ENCODE measurements at regions not wholly inside any gene's neighbourhood (a gene's known extent, or its start where the extent isn't known, plus 50 kb on each side); places are given as distances from the start of the nearest gene placed in this dataset.

DNA sequence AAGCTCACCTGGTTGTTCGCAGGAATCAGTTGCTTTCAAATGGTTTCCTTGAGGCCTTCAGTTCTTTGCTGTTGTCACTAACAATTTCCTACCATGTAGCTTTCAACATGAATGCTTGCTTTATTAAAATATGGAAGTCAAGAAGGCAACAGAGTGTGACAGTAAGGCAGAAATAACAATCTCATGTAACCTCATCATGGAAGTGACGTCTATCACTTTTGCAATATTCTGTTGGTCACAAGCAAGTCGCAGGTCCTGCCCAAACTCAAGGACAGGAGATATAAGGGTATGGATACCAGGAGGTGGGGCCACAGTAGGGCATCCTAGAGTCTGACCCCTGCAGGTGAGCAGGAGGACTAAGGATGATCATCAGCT is 296.8 kb upstream of the ZP4 start:
- no peak overlapping the region for H3K4me3 ChIP-seq
- no peaks in the 10 kb centered on the region for H3K36me3 ChIP-seq
- no peaks in the 10 kb centered on the region for H3K27me3 ChIP-seq
- ATAC-seq = no peak
- no peaks in the 10 kb centered on the region for H3K4me1 ChIP-seq
- TF ChIP-seq POLR2AphosphoS5 (IDR thresholded peaks at IDR 0.05) (no peak), EP300 (IDR thresholded peaks at IDR 0.05) (no peak), POLR2A (IDR thresholded peaks at IDR 0.05) (no peak)
- TF ChIP-seq, protein P1, sequence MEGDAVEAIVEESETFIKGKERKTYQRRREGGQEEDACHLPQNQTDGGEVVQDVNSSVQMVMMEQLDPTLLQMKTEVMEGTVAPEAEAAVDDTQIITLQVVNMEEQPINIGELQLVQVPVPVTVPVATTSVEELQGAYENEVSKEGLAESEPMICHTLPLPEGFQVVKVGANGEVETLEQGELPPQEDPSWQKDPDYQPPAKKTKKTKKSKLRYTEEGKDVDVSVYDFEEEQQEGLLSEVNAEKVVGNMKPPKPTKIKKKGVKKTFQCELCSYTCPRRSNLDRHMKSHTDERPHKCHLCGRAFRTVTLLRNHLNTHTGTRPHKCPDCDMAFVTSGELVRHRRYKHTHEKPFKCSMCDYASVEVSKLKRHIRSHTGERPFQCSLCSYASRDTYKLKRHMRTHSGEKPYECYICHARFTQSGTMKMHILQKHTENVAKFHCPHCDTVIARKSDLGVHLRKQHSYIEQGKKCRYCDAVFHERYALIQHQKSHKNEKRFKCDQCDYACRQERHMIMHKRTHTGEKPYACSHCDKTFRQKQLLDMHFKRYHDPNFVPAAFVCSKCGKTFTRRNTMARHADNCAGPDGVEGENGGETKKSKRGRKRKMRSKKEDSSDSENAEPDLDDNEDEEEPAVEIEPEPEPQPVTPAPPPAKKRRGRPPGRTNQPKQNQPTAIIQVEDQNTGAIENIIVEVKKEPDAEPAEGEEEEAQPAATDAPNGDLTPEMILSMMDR (IDR thresholded peaks at IDR 0.05) = no peak
- H3K27ac ChIP-seq = no peak overlapping the region
- WGBS, 2 donors (ENCODE audit: low coverage in 1 of 2) = 88 to 100% methylated on average over 2 of the region's 3 CpGs
- no peaks in the 10 kb centered on the region for H3K9me3 ChIP-seq

DNA sequence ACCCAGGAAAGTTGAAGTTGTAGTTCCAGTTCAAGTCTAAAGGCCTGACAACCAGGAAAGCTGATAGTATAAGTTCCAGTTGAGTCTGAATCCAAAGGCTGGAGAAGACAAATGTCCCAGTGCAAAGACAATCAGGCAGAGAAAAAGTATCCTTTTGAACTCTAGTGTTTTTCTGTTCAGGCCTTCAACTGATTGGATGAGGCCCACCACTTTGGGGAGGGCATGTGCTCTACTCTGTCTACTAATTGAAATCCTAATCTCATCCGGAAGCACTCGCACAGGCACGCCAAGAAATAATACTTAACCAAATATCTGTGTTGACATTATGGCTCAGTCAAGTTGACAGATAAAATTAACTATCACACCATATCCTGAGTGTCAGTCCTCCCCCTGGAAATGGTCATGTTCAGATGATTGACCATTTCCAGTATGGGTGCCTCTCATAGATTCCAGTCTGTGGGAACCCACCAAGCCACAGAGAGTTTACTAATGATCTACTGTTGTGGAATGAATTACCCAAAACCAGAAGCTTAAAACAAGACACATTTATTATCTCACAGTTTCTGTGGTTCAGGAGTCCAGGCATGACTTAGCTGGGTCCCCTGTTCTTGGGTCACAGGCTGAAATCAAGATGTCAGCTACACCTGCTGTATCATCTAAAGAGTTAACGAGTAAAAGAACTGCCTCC is 296.3 kb upstream of the ZP4 start:
- no peak for ATAC-seq

DNA sequence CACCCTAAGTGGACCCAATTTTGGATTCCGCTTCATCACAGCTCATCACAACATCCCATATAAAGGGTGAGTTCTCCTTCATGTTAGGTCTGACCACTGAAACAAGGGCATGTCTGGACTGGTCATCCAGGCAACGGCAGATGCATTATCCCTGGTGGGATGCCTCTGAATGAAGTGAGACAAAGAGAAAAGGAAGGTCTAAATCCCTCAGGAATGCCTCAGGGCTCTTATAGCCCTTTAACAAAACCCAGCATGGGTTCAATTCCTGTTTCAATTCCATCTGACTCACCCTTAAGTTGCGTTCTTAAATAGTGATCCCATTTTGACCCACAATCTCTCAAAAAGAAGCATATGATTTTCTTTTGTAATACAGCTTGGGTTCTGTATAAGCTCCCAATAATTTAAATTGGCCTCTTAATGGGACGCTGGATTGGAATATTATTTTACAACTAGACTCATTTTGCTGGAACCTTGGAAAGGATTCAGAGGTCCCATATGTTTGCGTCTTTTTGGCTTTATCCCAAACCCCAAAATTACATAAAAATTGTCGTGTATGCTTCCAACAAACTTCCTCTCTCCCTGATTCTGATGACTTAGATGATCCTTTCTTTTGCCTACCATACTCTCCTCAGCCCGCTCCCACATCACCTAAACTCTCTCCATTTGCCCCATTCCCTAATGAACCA is 287.4 kb upstream of the ZP4 start:
- Histone ChIP-seq H3K27me3 (no peaks in the 10 kb centered on the region), H3K36me3 (no peaks in the 10 kb centered on the region), H3K4me1 (no peaks in the 10 kb centered on the region), H3K9me3 (peaks cover 0 to 7% (median 0%) of the 10 kb centered on the region in 3 donors), H3K4me3 (no peak overlapping the region), H3K27ac (no peak overlapping the region)
- 59 to 64% methylated on average over 4 to 7 of the region's 7 CpGs for WGBS, 2 donors (ENCODE audit: low coverage in 1 of 2)
- ATAC-seq = no peak
- TF ChIP-seq EP300 (IDR thresholded peaks at IDR 0.05) = no peak
- no peak for TF ChIP-seq POLR2A (IDR thresholded peaks at IDR 0.05)
- TF ChIP-seq, protein P1 (IDR thresholded peaks at IDR 0.05) = no peak
- TF ChIP-seq POLR2AphosphoS5 (IDR thresholded peaks at IDR 0.05) = no peak

More for the DNA sequence above, 296.3 kb upstream of the ZP4 start:
- no peaks in the 10 kb centered on the region for H3K27me3 ChIP-seq
- TF ChIP-seq, protein P1 (IDR thresholded peaks at IDR 0.05) = no peak
- no peak for TF ChIP-seq EP300 (IDR thresholded peaks at IDR 0.05)
- TF ChIP-seq POLR2AphosphoS5 (IDR thresholded peaks at IDR 0.05) = no peak
- no peak for TF ChIP-seq POLR2A (IDR thresholded peaks at IDR 0.05)
- WGBS, 2 donors (ENCODE audit: low coverage in 1 of 2) = 87 to 100% methylated on average over 1 to 4 of the region's 4 CpGs
- H3K36me3 ChIP-seq = no peaks in the 10 kb centered on the region
- H3K4me3 ChIP-seq = no peak overlapping the region
- no peaks in the 10 kb centered on the region for H3K4me1 ChIP-seq
- no peak overlapping the region for H3K27ac ChIP-seq
- H3K9me3 ChIP-seq = peaks cover 0 to 4% (median 0%) of the 10 kb centered on the region in 3 donors

DNA sequence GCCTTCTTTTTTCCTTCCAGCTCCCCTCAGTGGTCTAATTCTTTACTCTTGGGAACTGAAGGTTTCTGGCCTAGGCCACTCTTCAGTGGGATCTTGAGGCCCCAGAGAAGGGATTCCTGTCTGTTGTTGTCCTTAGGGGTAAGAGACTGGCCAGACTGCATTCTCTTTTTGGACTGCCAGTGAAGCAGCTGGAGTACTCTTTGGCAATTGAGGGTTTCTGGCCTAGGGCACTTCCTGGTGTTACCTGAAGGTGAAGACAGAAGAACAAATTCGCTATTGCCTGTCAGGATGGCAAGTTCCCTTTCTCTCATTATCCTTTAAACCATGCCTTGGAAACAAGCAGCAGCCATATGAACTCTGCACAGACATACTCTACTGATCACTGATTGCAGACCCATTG is 286.6 kb upstream of the ZP4 start:
- 100% methylated on average over 1 of the region's 1 CpG for WGBS, 2 donors (ENCODE audit: low coverage in 1 of 2)
- Histone ChIP-seq H3K4me3 (no peak overlapping the region), H3K27me3 (no peaks in the 10 kb centered on the region), H3K36me3 (no peaks in the 10 kb centered on the region), H3K4me1 (no peaks in the 10 kb centered on the region), H3K27ac (no peak overlapping the region), H3K9me3 (peaks cover 0 to 7% (median 0%) of the 10 kb centered on the region in 3 donors)
- ATAC-seq = no peak
- TF ChIP-seq EP300 (IDR thresholded peaks at IDR 0.05) (no peak), POLR2A (IDR thresholded peaks at IDR 0.05) (no peak), POLR2AphosphoS5 (IDR thresholded peaks at IDR 0.05) (no peak)
- TF ChIP-seq, protein P1 (IDR thresholded peaks at IDR 0.05) = no peak

DNA sequence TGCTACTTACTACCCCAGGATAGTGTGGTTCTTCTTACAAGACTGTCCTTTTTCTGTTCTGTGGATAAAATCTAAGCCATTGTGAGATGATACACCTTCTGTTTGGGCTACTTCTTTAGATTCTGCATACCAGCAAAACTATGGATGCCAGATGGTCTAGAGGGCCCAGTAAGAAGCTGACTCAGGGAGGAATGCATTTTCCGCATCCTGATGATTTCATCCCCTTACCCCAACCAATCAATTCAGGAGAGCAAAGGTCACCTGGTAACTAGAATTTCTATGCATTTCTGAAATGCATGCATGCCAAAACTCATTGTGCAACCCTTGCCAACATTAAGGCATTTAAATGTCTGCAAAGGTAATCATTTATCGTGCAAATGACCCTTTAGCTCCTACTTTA is 285.7 kb upstream of the ZP4 start:
- ATAC-seq = no peak
- Histone ChIP-seq H3K27ac (no peak overlapping the region), H3K4me3 (no peak overlapping the region), H3K27me3 (no peaks in the 10 kb centered on the region), H3K4me1 (no peaks in the 10 kb centered on the region), H3K9me3 (no peaks in the 10 kb centered on the region), H3K36me3 (no peaks in the 10 kb centered on the region)
- 93 to 100% methylated on average over 1 to 2 of the region's 2 CpGs for WGBS, 2 donors (ENCODE audit: low coverage in 1 of 2)
- TF ChIP-seq, protein P1 (IDR thresholded peaks at IDR 0.05) = no peak
- no peak for TF ChIP-seq POLR2AphosphoS5 (IDR thresholded peaks at IDR 0.05)
- no peak for TF ChIP-seq POLR2A (IDR thresholded peaks at IDR 0.05)
- TF ChIP-seq EP300 (IDR thresholded peaks at IDR 0.05) = no peak
